Dermis microvascular lymphatic vessel endothelial cell (primary cell): ENCODE measurements at regions not wholly inside any gene's neighbourhood (a gene's known extent, or its start where the extent isn't known, plus 50 kb on each side); places are given as distances from the start of the nearest gene placed in this dataset.
"Not testable (repeated sequence)": the region's sequence is repeated elsewhere in the genome, so short reads cannot be mapped to it uniquely, and the experiment has no call there.

Experiments
- DNase-seq, 2 donors: peaks; one replicate each; pipeline versions ENCODE4 v3.0.0 to v3.0.0-alpha.2; 2010; ENCODE audit warnings: low read depth in 2 of 2

DNA sequence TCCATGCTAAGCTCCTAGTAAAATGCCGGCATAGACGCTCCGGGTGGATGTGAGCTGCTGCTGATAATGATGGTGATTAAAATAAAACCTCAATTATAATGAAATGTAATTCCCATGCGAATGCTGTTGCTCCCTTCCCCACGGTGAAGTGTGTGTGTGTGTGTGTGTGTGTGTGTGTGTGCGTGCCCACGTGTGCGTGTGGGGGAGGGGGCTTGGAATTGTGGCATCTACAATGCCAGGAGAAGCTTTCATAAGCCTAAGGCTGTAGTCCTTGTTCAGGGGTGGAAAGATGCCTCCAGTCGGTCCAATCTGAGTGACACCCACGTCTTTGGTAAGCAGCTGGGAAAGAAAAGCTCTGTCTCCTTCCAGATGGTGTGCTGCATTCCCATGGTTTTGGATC, 137.9 kb downstream of the CDH26 start:
- DNase-seq, result no peak

DNA sequence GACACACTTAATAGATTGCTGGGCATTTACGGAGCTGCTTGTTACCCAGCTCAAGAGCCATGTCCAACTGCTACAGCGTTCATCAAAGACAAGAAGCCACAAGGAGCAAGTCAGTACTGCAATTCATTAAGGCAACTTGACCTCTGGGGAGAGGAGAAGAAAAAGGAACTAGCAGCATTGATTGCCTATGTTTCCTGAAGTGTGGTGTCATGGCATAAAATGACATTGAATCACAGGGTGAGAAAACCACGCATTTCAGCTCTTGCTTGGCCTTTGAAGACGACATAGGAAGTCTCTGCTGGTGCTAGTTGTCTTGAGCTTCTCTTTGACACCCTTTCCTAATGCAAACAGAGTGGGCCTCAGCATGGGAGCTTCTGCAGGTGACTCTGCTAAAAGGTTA, 139.1 kb downstream of the CDH26 start:
- no peak for DNase-seq

DNA sequence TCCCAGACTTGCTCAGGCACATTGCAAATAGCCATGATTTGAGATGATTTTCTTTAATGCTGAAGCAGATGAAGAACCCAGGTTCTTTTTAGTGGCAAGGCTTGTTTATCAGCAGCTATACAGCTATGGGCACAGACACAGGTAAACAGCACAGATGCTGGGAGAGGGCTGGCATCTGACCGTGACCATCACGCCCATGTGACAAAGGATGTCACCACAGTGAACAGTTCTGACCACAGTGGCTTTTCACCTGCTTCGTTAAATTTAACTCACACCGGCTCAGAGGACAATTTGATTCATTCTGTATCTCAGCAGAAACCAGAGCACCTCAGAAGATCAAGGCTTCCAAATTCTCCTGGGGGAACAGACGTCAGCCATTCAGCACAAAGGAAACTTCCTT, 142.6 kb downstream of the CDH26 start:
- no peak for DNase-seq

DNA sequence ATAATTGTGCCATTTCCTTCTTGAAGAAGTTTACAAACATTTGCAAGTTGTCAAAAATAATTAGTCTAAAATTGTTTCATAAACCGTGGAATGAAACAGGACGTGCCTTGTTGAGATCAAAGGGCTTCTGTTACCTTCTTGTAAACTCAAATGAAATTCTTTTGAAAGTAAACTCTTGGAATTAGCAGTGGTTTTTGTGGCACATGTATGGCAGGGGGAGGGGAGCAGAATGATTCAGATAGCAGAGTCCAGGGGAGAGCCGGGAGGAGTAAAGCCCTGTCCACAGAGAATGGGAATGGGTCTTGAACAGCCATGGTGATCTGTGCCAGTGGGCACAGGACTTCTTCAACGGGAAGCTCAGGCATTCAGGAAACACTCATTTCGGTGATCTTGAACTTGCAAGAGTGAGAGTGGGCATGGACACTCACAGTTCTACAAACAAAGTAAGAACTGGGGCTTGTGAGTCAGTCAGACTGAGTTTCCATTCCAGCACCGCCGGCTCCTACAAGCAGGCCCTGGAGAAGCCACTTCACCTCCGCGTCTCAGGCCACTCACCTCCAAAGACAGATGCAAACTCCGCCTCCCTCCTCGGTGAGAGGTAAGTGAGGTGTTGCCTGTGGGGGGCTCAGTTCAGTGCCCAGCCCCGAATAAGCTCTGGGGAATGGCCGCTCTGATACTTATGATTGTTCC, 143.1 kb downstream of the CDH26 start:
- no peak for DNase-seq

DNA sequence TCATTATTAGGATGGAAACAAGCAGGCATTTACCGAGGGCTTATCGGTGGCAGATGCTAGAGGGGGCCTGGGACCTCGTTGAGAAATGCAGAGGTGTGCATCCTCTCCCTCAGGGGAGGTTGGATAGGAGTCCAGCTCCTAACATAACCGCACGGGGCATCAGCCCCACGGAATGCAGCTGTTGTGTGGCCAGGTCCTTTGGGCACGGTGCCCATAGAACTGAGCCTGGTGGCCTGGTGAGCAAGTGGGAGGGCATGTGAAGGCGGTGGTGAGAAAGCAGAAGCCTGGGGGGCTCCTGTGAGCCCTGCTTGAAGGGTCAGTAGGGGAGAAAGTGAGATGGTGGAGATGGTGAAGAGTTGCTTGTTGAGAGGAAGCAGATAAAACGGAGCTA, 143.7 kb downstream of the CDH26 start:
- no peak for DNase-seq

DNA sequence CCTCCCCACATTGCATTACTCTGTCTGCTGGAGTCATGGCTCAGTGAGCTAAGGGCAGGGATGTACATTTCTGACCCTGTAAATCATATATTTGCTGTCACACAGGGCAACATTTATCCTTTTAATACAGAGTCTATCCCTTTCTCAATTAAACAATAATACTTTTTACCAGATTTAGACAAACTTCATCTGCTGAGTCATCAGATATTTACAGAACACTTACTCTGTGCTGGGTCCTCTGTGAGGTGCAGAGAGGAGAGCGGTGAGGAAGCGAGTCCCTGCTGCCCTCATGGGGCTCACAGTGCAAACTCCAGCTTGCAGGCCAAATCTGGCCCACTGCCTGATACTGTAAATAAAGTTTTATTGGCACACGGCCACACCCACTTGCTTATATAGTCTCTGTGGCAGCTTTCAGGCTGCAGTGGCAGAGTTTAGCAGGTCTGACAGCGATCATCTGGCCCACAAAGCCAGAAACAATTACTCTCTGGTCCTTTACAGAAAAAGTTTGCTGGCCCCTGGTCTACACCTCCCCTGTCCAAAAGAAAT, 144.5 kb downstream of the CDH26 start:
- DNase-seq, result no peak

DNA sequence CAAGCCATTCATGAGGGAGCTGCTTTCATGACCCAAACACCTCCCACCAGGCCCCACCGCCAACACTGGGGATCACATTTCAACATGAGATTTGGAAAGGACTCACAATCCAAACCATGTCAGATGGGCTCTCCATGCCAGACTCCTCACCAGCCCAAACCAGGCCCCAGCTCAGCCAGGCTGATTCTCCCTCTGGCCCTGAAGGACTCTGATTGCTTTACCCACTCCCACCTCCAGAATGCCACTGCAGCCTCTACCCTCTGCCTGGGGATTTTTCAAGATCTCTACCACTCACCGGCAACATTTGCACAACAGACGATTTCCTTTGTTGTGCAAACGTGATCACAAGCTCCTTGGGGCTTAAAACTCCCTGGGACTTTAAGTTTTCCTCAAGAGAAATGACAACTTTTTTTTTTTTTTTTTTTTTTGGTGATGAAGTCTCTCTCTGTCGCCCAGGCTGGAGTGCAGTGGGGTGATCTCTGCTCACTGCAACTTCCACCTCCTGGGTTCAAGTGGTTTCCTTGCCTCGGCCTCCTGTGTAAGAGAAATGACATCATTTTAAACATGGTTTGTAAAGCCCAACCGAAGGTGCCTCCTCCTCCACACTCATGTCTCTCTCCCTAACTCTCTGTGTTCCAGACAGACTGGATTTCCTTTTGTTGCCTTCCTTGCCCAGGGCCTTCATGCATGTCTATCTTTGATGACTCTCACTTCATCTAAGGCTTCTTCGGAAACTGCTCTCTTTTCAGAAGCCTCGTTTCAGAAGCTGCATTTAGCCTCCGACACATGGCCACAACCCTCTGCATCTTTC, 147.0 kb downstream of the CDH26 start:
- DNase-seq, result no peak

DNA sequence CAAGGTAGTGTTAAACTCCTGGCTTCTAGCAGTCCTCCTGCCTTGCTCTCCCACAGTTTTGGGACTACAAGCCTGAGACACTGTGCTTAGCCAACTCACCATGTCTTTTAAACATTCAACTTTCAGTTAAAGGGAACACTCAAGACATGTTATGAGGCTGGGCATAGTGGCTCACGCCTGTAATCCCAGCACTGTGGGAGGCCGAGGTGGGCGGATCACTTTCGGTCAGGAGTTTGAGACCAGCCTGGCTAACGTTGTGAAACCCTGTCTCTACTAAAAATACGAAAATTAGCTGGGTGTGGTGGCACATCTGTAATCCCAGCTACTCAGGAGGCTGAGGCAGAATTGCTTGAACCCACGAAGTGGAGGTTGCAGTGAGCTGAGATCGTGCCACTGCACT, 148.0 kb downstream of the CDH26 start:
- not testable (repeated sequence) for DNase-seq

DNA sequence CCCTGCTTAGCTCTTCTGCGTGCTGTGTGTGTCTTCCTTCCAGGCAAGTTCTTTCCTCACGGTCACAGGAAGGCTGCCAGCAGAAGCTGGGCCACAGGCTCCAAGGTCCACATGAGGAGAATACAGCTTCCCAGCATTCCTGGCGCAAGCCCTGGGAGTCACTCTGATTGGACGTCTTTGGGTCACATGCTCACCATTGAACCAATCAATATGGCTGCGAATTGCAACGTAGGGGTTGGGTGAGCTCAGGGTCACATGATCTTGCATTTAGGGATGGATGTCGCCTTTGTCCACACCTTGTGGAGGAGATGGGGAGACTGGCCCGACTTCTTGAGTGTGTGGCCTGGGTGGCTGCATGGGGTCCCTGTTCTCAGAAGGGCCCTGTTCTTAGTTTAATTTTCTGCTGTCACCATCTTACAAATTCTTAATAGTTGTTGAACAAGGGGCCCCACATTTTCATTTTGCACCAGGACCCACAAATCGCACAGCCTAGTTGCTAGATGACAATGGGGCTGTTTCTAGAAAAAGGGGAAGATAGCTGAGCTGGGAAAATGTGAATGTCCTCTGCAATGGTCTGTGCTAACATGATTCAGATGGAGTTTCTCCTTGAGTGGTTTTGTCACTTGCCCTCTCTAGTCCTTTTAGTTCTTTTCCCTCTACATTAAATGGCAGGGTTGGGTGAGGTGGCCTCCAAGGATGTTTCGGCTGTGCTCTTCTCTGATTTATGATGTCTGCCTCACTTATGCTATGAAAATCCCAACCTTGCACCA, 149.6 kb downstream of the CDH26 start:
- DNase-seq, result no peak

DNA sequence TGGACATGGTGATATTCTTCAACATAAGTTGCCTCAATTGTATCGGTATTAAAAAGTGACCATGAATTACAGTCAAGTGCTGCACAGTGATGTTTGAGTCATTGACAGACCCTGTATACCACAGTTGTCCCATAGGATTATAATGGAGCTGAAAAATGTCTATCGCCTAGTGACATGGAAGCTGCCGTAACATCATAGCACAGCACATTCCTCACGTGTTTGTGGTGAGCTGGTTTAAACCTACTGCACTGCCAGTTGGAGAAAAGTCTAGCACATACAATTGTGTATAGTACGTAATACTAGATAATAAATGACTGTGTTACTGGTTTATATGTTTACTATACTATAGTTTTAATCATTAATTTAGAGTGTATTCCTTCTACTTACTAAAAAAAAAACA, 150.2 kb downstream of the CDH26 start:
- no peak for DNase-seq

DNA sequence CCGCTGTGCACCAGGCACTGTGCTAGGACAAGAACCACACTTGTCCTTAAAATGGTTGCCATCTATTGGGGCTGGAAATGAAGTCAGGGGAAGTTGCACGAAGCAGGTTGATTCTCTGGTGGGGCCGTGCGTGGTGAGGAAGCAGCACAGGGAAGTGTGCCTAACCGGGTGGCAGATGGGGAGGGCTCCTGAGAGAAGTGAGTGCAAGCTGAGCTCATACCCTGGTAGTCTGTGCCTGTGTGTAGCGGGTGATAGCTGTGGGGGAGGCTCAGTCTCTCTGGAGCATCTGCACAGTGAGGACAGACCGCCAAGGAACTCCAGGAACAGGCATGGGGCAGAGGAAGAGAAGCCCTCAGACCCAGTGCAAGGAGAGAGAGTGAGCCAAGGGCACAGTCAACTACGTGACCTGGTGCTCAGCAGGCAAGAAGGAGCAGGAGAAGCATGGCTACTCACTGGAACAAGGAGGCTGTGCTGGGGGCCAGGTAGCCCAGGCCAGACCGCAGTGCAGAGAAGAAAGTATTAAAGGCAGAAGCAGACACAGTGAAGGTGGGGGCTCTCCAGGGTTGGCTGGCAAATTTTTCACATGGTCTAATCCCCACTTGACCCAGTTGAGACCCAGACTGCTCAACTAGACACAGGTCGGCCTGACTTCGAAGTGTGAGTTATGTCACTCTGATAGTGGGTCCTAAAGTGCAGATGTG, 155.0 kb downstream of the CDH26 start:
- DNase-seq, result no peak

DNA sequence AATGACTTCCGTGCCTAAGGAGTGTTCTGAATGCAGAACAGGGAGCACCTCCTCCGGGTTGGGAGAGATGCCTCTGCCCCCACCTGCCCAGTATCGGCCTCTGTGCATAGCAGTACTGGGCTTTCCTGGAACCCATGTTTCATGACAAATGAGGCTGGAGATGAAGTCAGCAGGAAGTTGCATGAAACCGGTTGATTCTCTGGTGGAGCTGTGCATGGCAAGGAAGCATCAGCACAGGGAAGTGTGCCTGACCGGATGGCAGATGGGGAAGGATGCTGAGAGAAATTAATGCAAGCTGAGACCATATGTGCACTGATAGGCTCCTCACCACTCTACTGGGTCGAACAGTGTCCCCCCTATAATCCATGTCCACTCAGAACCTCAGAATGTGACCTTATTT, 155.5 kb downstream of the CDH26 start:
- DNase-seq, result no peak

DNA sequence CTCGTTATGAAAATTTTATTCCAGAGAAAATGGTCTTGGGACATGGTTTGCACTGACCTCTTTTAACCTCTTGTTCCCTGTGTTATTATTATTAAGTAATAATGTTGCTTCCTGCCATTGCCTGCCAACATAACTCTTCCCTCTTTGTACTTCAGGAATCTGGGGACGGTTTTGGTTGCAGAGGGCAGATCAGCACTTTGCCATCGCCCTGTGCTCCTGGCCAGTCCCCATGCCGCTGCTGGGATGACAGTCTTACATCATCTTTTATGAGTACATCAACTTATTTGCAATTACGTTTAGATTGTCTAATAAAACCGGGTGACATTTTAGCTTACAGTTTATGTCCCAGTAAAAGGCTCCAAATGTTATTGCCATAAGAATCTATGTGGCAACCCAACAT, 157.2 kb downstream of the CDH26 start:
- no peak for DNase-seq

DNA sequence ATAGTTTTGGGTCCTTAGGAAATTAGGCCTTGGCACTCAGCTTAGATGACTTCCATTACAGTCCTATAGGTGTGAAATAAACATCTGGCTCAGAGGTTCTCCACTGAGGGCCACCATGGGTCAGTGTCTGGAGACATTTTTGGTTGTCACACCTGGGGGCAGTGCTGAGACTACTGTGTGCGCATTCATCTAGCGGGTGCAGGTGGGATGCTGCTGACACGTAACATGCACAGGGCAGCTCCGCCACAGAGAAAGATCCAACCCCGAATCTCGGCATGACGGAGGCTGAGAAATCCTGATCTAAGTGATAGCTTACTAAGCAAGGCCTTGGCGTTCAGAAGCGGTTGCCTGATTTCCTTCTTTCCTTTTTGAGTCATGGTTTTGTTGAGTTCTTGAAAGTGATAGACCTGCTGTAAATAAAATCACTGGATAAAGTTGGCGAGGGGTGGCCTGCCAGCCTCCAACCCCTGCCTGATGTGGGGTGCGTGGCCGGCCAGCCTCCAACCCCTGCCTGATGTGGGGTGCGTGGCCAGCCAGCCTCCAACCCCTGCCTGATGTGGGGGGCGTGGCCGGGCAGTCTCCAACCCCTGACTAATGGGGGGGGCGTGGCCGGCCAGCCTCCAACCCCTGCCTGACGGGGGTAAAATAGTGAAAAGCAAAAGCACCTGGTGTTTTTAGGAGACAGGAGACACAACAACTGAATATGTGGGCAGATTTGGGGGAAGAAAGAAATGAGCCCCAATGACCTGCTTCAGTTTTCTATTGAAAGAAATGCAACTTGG, 158.1 kb downstream of the CDH26 start:
- DNase-seq, result no peak

DNA sequence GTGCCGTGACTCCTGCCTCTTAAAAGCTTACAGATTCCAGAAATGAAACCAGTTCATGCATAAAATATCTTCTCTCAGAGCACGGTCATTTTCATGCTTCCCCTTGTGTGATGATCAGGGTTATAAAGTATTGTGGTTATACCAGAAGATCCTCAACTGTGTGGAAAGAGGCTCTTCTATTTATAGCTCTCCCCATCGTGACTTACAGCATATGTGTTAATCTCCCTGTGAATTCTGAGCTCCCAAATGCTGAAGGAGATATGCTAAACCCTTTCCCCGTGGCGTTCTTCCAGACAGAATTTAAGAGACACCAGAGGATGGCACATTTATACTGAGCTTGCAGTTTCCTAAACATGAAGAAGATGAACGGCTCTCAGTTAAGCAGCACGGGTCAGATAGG, 158.8 kb downstream of the CDH26 start:
- DNase-seq, result no peak

DNA sequence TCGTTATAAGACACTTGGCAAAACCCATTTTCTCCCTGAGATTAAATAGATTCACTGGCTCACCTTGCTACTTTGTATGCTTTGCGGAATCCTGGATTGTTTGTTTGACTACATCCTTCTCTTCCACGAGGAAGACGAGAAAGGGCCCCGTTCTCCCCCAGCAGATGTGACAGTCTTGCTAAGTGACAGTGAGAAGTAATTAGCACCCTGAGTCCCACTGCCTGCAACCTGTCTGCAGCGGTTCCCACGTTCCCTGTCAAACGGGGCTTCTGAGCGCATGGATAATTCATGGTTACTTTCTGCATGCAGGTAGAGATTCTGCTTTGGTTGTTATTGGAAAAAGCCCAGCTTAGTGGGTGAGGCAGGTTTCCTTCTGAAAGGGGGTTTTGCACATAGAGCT, 163.7 kb downstream of the CDH26 start:
- DNase-seq, result no peak

DNA sequence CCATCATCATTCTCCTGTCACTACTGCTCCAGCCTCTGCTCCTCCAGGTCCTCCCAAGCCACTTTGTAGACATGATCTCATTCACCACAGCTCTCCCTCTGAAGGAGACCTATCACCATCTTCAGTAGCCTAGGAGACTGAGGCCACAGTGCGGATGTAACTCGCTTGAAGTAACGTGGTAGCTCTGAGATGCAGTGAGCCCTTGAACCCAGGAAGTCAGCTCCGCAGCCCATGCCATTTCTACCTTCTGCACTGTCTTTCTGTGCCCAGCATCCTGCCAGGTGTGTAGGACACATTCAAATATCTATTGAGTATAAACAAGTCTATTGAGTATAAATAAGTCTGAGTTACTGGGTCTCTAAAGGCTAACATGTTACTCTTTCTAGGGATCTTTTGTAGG, 164.4 kb downstream of the CDH26 start:
- DNase-seq, result no peak

DNA sequence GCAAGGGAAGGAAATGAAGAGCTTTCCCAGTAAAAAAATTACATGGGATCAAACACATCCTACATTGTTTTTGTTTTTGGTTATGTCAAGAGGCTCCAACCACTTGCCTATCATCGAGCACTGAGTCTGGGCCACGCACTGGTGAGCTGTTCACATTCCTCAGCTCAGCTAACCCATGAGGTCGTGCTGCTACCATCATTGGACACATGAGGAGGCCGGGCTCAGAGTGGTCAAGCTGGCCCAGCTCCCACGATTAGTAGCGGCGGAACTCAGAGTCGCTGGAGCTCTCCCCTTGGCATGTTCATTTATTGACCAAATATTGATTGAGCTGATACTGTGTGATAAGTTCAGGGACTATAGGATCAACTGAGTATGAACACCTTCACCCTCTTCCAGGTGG, 164.9 kb downstream of the CDH26 start:
- no peak for DNase-seq

DNA sequence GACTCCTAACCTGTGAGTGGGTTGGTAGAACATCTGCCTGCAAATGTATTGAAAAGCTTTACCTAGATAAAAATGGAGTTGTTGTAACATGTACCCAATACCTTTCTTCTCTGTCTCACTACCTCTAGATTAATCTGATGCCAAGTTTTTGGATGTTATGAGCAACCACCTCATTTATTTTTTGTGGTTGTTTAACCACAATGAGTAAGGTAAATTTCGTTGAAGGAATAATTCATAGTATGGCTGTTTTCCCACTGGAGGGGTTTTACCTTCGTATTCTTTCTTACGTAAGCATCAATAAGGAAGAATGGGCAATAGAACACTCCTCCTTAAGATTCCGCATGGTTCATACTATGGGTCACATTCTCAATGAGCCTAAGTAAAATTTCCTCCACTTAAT, 165.4 kb downstream of the CDH26 start:
- no peak for DNase-seq

DNA sequence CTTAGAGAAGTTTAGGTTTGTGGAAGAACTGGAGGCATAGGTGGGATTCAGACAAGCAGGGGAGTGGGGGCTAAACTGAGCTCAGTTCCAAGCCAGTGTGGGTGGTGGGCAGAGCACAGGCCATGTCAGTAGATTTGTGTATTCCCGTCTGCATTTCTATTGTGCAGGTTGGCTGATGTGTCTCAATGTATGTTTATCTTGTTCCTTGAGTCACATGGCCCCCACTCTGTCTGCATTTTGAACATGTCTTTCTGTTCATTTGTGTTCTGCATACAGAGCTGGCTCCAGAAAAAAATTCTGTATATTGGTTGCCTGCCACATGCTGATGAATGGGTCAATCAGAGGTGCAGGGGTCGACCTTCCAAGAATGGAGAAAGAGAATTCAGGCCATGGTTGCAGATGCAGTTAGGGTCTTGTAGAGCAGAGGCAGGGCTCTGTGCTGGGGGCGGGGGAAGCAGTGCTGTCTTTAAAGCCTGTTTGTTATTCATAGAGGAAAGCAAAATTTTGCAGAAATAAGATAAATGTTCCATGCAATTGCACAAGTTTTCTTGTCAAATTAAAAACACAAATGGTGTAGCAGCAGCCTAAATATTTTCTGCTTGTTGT, 166.7 kb downstream of the CDH26 start:
- DNase-seq, result no peak
